Lower lobe of right lung (tissue), 2 donors: ENCODE measurements at regions not wholly inside any gene's neighbourhood (a gene's known extent, or its start where the extent isn't known, plus 50 kb on each side); places are given as distances from the start of the nearest gene placed in this dataset.

Source experiments
- ATAC-seq, 2 donors: fragments of 200-7000 bp; cut with Tn5 transposase; one replicate each; pipeline ENCODE4 v1.9.1; 2020 to 2022; ENCODE audit warnings: mild to moderate bottlenecking in 2 of 2, moderate library complexity in 2 of 2
- DNase-seq: peaks from one replicate; pipeline ENCODE4 v3.0.0-alpha.2; 2020
- H3K27ac ChIP-seq: fragments of 200-600 bp; one replicate; pipeline ENCODE4 v1.8.0; 2022
- H3K27me3 ChIP-seq: fragments of 200-600 bp; one replicate; pipeline ENCODE4 v1.8.0; 2022; ENCODE audit warnings: low read depth
- H3K36me3 ChIP-seq: fragments of 200-600 bp; one replicate; pipeline ENCODE4 v1.8.0; 2022; ENCODE audit warnings: mild to moderate bottlenecking
- H3K4me1 ChIP-seq: fragments of 200-600 bp; one replicate; pipeline ENCODE4 v1.8.0; 2022
- H3K4me3 ChIP-seq: fragments of 200-600 bp; one replicate; pipeline ENCODE4 v1.8.0; 2022; ENCODE audit warnings: mild to moderate bottlenecking
- H3K9me3 ChIP-seq: fragments of 200-600 bp; one replicate; pipeline ENCODE4 v1.8.0; 2022
- intact Hi-C: fragments of 100-400 bp; cut with DNase I; formaldehyde crosslinking; loops from one replicate; pipeline ENCODE4 v1.11.0; 2022
- TF ChIP-seq, protein P1 (sequence below): fragments of 200-600 bp; IDR thresholded peaks from one replicate; pipeline ENCODE4 v1.8.0; 2022; ENCODE audit warnings: antibody characterized with exemption, mild to moderate bottlenecking
- donor health status: DM: no; HTN: yes; CAD: no; lungs with severe emphysema.

DNA sequence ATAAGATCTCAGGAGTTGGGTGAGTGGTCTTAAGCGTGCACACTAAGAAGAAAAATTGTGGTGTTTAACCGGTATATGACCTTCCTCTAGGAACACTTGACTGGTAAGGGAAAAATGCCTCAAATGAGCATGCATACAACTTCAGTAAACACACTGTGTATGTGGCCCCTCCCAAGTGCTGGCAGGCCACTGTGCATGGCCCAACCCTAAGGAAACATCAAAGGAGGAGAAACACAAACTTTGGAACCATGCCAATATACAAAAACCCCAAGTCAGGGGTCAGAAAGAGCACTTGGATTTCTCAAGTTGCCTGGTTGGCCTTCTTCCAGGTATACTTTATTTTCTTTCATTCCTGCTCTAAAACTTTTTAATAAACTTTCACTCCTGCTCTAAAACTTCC, 308.9 kb upstream of the LRRTM4 start:
- H3K4me3 ChIP-seq = no peak overlapping the region
- H3K4me1 ChIP-seq = no peaks in the 10 kb centered on the region
- no peaks in the 10 kb centered on the region for H3K27me3 ChIP-seq
- intact Hi-C loops = no loop called here
- no peak overlapping the region for H3K27ac ChIP-seq
- TF ChIP-seq, protein P1, sequence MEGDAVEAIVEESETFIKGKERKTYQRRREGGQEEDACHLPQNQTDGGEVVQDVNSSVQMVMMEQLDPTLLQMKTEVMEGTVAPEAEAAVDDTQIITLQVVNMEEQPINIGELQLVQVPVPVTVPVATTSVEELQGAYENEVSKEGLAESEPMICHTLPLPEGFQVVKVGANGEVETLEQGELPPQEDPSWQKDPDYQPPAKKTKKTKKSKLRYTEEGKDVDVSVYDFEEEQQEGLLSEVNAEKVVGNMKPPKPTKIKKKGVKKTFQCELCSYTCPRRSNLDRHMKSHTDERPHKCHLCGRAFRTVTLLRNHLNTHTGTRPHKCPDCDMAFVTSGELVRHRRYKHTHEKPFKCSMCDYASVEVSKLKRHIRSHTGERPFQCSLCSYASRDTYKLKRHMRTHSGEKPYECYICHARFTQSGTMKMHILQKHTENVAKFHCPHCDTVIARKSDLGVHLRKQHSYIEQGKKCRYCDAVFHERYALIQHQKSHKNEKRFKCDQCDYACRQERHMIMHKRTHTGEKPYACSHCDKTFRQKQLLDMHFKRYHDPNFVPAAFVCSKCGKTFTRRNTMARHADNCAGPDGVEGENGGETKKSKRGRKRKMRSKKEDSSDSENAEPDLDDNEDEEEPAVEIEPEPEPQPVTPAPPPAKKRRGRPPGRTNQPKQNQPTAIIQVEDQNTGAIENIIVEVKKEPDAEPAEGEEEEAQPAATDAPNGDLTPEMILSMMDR = no peak
- DNase-seq = no peak
- H3K36me3 ChIP-seq = no peaks in the 10 kb centered on the region
- H3K9me3 ChIP-seq = peaks cover 8% of the 10 kb centered on the region
- peak in 1 of 2 donors; percentile 61 for ATAC-seq

DNA sequence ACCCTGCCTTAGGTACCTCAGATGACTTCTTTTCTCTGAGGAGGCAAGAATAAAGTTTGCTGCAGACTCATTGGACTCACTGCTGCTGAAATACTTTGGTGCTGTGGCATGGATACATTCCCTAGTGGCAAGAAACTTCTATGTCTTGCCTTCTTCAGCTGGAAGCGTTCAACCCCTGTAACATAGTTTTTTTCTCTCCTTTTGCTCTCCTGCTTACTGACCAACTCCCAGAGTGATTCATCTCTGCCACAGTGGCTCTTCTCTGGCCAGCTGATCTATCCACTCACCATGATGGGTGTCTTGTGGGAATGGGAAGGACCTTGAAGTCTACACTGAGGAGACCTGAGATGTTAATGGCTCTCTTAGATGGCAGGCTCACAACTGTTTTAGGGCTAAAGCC, 309.3 kb upstream of the LRRTM4 start:
- intact Hi-C loops = no loop called here

DNA sequence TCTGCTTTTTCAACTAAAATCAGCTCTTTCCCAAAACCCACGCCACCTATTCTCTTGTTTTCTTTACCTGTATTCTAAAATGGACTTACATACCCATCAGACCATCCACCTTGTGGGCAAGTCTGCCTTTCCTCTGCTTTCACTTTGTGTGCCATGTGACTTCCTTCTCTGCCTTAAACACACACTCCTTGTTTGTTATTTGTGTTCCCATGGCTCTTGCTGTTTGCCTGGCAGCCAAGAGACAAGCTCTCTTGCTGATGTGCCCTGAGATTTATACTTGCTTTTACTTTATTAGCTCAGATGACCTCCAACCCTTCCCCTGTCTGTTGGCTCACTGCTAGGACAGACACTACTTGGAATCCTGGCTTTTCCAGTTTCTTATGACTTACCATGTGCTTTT, 309.7 kb upstream of the LRRTM4 start:
- intact Hi-C loops = no loop called here
- Histone ChIP-seq H3K4me3 (no peak overlapping the region), H3K9me3 (peaks cover 8% of the 10 kb centered on the region), H3K27me3 (no peaks in the 10 kb centered on the region), H3K27ac (no peak overlapping the region), H3K4me1 (no peaks in the 10 kb centered on the region), H3K36me3 (no peaks in the 10 kb centered on the region)
- TF ChIP-seq, protein P1 = no peak
- no peak for DNase-seq
- peak in 1 of 2 donors; percentile 64 for ATAC-seq

More for the DNA sequence above, 309.3 kb upstream of the LRRTM4 start:
- Histone ChIP-seq H3K27me3 (no peaks in the 10 kb centered on the region), H3K9me3 (peaks cover 8% of the 10 kb centered on the region), H3K36me3 (no peaks in the 10 kb centered on the region), H3K4me1 (no peaks in the 10 kb centered on the region), H3K27ac (no peak overlapping the region), H3K4me3 (no peak overlapping the region)
- peak in 1 of 2 donors; percentile 35 for ATAC-seq
- DNase-seq = no peak
- TF ChIP-seq, protein P1 = no peak

DNA sequence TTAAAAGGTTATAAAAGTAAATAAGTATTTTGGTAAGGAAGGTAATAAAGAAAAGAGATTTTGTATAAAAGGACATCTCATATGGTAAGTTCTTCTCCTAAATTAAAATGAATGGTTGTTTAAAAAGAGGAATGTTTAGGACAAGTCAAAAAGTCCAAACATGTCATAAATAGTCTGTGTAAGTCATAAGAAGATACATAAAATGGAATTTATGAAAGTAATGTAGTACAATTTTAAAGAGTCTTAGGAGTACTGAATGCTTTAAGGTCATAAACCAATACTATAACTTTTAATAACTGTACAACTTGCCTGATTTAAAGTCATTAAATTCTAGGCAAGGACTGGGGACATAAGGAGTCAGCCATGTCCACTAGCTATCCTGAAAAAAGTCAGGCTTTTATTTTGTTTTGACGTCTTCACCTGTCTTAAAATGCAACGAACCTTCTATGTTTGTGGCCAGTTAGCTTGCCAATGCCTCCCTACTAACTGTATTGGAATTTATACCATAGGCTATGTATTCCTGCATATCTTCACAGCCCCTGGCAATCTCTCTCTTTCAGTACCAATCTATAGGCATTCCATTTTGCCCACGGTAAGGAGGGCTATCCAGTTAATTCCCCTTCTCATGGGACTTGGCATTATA, 312.3 kb upstream of the LRRTM4 start:
- Histone ChIP-seq H3K4me1 (no peaks in the 10 kb centered on the region), H3K27me3 (no peaks in the 10 kb centered on the region), H3K36me3 (no peaks in the 10 kb centered on the region), H3K4me3 (no peak overlapping the region), H3K27ac (no peak overlapping the region), H3K9me3 (peaks cover 8% of the 10 kb centered on the region)
- DNase-seq (no peak), ATAC-seq (no peak)
- TF ChIP-seq, protein P1 = no peak
- intact Hi-C loops = no loop called here

DNA sequence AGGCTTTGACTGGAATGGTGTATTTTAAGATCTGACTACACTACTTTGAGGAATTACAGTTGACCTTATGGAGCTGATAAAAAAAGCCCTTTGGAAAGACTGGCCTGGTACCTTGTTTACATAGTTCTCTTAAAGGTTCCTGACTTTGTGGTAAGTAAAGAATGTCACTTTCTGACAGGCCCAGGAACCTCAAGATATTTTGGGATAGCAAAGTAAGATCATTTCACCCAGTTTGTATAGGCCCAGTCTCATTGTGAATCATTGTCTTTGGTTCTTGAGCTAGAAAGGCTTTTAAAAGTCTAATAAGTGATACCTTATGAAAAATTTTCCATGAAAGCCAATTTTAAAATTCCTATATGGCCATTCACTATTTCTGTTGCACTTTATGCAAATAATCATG, 316.3 kb upstream of the LRRTM4 start:
- no peak overlapping the region for H3K27ac ChIP-seq
- DNase-seq (no peak), ATAC-seq (no peak)
- intact Hi-C loops = no loop called here
- TF ChIP-seq, protein P1 = no peak
- H3K4me3 ChIP-seq = no peak overlapping the region
- H3K36me3 ChIP-seq = no peaks in the 10 kb centered on the region
- H3K4me1 ChIP-seq = no peaks in the 10 kb centered on the region
- no peaks in the 10 kb centered on the region for H3K27me3 ChIP-seq
- H3K9me3 ChIP-seq = peaks cover 8% of the 10 kb centered on the region
